Activated CD8-positive, alpha-beta memory T cell treated with anti-CD3 and anti-CD28 coated beads for 48 hours (primary cell): ENCODE measurements at regions not wholly inside any gene's neighbourhood (a gene's known extent, or its start where the extent isn't known, plus 50 kb on each side); places are given as distances from the start of the nearest gene placed in this dataset.
"Not testable (repeated sequence)": the region's sequence is repeated elsewhere in the genome, so short reads cannot be mapped to it uniquely, and the experiment has no call there.

ENCODE experiments used
- DNase-seq, 3 experiments: peaks; one replicate each; pipeline ENCODE4 v3.0.0-alpha.2; 2020; ENCODE audit warnings: low read depth in 2 of 3, low spot score in 2 of 3

- DNase-seq: no peak
Observed at GRCh38 chr1:234848972-234849649, 239.1 kb upstream of the IRF2BP2 start.

DNA sequence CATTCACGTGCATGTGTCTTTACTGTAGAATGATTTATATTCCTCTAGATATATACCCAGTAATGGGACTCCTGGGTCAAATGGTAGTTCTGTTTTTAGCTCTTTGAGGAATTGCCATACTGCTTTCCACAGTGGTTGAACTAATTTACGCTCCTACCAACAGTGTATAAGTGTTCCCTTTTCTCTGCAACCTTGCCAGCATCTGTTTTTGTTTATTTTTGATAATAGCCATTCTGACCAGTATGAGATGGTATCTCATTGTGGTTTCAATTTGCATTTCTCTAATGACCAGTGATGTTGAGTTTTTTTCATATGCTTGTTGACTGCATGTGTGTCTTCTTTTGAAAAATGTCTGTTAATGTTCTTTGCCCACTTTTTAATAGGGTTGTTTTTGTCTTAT is 236.8 kb upstream of the IRF2BP2 start:
- not testable (repeated sequence) for DNase-seq

DNA sequence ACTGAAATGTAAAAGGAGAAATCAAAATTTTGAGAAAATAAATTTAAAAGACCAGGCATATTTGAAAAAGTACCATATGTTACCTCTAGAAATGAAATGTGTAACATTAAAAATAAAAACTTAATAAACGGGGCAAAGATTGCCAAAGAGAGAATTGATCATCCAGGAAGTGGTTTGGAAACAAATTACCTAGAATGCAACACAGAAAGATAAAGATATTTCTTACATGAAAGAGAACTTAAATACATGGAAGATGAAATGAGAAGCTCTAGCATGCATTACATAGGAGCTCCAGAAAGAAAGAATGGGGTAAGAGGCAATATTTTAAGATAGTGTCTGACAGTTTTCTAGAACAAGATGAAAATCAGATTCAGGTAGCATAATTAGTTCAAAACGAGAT is 235.9 kb upstream of the IRF2BP2 start:
- DNase-seq: no peak

- DNase-seq: no peak
Observed at GRCh38 chr1:234845097-234845660, 235.2 kb upstream of the IRF2BP2 start.

GRCh38 chr1:234844479-234845031 is 234.6 kb upstream of the IRF2BP2 start:
- DNase-seq: no peak

DNA sequence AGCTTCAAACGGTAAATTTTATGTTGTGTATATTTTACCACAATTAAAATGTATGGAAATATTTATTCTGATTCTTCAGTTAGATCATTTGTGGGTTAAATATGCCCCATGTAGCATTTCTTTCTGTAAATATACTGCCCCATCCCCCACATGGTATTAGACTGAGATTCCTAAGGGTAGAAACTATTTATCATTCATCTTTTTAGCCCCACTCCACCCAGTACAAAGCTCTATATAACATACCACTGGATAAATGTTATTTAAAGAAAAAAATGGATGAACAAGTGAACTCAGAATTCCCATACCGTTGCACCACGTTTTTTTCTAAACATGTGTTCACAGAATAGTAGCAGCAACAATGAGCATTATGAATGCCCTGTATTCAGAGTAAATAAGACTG is 234.0 kb upstream of the IRF2BP2 start:
- no peak for DNase-seq

DNA sequence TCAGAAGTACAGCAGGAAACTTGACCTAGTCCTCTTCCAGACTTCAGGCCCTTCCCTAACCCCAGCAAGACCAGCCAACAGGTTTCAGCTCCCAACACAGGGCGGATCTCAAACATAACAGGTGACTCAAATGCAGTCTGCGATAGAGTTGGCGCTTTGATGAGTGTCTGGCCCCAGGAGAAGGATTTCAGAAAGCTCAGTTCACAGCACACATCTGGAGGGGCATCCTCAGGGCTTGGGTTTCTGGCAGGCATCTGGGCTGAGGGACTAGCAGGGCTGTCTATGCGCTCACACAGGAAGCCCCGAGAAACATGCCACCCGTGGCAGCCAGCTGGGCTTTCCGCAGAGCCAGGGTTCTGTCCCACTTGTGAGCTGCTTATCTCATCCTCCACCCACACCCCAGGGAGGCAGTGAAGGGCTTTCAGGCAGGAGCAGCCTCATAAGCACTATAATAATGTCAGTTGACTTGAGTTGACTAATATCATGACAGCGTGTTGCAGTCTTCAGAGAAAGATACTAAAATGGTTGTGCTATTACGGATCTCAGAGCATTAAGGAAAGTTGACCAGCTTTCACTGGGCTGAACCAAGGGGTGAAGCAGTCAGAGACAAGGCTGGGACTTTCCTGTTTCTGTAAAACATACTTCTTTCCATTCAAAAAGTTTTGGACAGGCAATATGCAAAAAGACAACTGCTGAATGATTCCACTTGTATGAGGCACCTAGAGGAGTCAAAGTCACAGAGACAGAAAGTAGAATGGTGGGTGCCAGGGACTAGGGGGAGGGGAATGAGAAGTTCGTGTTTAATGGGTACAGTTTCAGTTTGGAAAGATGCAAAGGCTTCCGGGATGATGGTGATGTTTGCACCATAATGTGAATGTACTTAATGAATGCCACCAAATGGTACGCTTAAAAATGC is 233.0 kb upstream of the IRF2BP2 start:
- peak; percentile 52 to 68 (median 55) for DNase-seq

DNA sequence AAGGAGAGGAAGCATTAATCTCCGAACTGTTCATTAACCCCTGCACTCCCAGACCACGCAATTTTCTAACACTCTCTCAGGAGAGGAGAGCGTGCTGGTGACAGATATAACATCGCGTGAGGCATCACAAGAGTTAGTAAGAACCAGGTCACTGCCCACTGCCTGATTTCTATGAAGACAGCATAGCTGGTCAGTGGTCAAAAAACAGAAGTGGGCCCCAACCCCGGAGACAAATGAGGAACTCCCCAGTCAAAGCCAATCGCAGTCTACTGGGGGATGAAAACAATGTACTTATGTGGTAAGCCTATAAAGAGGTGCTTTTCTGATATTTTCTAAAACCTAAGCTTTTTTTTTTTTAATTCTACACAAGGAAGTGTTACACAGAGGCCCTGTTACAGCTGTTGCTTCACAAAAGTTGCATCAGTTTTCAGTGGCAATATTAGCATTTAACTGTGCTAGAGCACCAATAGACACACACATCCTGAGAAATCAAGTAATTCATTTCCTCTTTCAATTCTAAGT is 231.8 kb upstream of the IRF2BP2 start:
- no peak for DNase-seq

DNA sequence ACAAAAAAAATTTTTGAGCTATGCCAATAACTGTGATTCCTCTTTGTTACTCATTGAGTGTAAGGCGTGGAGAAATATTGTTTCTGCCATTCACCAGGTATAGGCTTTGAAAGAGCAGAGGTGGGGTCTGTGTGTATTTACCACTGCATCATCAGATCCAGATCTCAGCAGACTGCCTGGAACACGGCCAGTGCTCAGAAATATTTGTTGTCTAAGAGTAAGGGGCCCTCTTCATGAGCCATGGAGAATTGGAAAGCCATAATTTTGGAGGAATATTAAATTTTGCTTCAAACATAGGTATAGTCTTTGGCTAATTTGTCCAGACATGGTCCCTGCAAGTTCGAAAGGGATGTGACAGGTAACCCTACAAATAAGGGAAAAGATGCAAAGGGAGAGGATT is 231.3 kb upstream of the IRF2BP2 start:
- no peak for DNase-seq

DNA sequence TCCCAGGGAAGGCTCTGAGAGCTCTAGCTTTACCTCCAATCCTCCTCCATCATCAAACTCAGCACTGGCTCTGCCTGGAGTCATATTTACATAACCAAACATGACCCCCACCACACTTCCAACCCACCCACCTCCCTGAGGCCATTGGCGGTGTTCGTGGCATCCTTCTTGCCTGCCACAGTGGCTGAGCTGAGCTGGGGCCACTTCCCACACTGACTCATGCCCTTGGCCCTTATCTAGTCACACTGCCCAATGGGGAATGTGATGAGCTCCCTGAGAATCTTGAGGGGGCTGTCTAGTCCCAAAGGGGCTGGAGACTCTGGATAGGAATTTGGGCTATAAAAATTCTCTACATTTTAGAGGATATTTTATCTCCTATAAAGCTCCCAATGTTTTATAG is 230.9 kb upstream of the IRF2BP2 start:
- DNase-seq: no peak

DNA sequence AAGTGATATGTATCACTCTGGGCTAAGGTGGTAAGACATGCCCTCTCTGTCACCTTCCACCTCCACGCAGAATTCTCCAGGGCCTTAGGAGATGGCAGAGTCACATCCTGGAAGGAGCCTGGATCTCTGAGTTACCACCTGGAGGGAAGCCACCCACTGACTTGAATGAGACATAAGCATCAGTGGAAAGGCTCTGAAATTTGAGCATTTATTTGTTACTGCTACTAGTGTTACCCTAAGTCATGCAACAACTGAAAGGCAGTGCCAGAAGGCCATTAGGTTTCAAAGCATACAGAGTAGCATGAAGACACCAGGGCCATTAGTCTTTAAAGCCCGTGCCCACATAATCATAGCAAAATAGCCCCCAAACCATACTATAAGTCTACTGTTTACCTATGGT is 230.3 kb upstream of the IRF2BP2 start:
- DNase-seq: no peak

DNA sequence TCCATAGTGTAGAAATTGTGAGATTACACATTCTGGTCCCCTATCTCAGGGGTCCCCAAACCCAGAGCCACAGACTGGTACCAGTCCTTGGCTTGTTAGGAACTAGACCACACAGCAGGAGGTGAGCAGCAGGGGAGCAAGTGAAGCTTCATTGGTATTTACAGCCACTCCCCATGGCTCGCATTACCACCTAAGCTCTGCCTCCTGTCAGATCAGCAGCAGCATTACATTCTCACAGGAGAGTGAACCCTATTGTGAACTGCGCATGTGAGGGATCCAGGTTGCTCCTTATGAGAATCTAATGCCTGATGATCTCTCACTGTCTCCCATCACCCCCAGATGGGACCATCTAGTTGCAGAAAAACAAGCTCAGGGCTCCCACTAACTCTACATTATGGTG is 229.7 kb upstream of the IRF2BP2 start:
- DNase-seq: no peak

- no peak for DNase-seq
Observed at GRCh38 chr1:234838820-234839219, 228.8 kb upstream of the IRF2BP2 start.

GRCh38 chr1:234838182-234838581 is 228.2 kb upstream of the IRF2BP2 start:
- no peak for DNase-seq

DNA sequence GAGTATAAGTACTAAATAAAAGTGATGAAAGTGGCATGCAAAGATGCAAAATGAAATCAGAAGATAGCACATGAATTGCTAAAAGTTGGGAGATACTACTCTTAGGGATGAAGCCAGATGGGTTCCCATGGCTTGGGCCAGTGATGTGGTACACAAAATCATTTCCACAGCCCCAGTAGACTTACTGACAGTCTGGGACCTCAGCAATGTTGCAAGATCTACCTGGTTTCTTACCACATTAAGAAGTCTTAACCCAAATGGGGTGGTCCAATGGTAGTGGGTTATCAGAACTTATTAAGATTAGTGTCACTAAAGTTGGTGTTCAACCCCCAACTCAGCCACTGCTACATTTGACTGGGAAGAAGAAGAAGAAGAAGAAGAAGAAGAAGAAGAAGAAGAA is 227.7 kb upstream of the IRF2BP2 start:
- no peak for DNase-seq

GRCh38 chr1:234836776-234837357 is 226.9 kb upstream of the IRF2BP2 start:
- DNase-seq: no peak

DNA sequence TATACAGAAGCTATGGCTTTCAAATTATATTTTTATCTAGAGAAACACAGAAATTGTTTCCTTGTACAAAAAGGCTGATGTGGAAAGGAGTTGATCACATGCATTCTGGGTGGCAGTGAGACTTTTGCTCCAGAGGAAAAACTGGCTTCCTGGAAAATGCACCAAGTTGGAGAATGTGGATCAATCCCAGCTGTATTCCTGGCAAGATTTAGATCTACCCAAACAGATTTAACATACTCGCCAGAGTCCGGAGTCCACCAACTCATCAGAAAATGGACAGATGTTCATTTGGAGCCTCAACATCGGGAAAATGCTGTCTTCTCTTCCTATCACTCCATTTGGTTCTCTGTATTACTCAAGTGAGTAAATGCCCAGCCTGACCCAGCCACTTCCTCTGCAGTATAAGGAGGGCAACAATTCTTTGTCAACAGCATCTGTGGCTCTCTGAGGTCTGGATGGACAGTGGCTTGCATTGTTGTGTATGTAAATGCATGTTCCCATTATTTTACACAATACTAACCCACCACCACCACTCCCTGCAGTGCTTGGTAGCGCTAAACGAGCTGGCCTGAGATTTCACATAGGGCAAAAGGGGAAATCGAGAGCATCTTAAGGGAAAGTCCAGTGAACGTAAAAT is 226.2 kb upstream of the IRF2BP2 start:
- no peak for DNase-seq

DNA sequence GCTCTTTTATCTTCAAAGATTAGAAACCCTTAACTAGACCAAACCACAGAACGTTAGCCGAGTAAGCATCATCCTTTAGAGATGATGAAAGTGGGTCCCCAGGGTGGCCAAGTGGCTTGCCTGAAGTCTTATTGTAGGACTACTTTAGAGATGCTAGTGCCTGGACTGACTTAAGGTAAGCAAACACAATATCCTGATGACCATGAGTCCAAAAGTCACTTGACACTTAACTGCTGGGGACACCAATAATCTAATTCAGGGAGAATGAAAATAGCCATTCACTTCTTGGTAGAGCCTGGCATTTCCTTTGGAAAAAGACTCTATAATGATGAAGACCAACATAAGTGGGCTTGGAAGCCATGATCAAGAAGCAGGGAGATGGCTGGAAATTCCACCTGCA is 225.3 kb upstream of the IRF2BP2 start:
- no peak for DNase-seq

DNA sequence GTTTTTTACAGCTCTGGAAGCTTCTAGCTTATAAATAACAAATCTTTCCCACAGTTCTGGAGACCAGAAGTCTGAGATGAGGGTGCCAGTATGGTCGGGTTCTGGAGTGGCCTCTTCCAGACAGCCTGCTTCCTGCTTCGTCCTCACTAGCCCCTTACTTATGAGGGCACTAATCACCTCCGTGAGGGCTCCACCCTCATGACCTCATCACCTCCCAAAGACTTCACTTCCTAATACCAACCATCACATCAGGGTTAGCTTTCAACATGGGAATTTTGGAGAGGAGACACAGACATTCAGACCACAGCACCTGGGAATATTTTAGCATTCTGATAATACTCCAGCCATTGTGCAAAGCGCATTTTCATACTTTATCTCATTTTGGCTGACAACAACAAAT is 223.7 kb upstream of the IRF2BP2 start:
- no peak for DNase-seq

DNA sequence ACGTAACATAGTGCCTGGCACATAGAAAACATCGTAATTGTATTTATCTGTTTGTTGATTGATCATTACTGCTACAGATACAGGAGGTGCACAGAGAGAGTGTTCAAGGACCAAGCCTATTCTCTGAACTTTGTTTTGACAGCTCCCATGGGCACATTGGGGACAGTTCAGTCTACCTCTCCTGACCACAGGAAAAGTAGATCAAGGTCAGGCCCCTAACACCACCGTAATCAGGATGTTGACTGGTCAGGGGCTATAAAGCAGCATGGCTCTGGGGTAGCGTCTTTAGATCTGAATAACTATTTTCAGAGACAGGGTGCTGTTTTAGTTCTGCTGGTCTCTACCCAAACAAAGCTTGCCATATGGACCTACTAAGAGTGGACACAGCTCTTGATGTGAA is 223.1 kb upstream of the IRF2BP2 start:
- DNase-seq: no peak

- no peak for DNase-seq
Observed at GRCh38 chr1:234827656-234828055, 217.7 kb upstream of the IRF2BP2 start.
